ENCODE measurements at regions not wholly inside any gene's neighbourhood (a gene's known extent, or its start where the extent isn't known, plus 50 kb on each side); places are given as distances from the start of the nearest gene placed in this dataset.

GRCh38 chr6:6714118-6714897 is 125.8 kb downstream of the LY86 start:
- no peak for TF ChIP-seq POLR2A (IDR thresholded peaks at IDR 0.05)
- TF ChIP-seq, protein P1, sequence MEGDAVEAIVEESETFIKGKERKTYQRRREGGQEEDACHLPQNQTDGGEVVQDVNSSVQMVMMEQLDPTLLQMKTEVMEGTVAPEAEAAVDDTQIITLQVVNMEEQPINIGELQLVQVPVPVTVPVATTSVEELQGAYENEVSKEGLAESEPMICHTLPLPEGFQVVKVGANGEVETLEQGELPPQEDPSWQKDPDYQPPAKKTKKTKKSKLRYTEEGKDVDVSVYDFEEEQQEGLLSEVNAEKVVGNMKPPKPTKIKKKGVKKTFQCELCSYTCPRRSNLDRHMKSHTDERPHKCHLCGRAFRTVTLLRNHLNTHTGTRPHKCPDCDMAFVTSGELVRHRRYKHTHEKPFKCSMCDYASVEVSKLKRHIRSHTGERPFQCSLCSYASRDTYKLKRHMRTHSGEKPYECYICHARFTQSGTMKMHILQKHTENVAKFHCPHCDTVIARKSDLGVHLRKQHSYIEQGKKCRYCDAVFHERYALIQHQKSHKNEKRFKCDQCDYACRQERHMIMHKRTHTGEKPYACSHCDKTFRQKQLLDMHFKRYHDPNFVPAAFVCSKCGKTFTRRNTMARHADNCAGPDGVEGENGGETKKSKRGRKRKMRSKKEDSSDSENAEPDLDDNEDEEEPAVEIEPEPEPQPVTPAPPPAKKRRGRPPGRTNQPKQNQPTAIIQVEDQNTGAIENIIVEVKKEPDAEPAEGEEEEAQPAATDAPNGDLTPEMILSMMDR (IDR thresholded peaks at IDR 0.05) = no peak

Measured in heart left ventricle (tissue), 13 donors.